HG02973 (cell line): ENCODE measurements at regions not wholly inside any gene's neighbourhood (a gene's known extent, or its start where the extent isn't known, plus 50 kb on each side); places are given as distances from the start of the nearest gene placed in this dataset.

ENCODE experiments used
- ATAC-seq: cut with Tn5 transposase; IDR thresholded peaks from one replicate; pipeline ENCODE4 v1.9.1; 2021; ENCODE audit warnings: moderate library complexity; ENCODE audit not compliant: unreplicated experiment

DNA sequence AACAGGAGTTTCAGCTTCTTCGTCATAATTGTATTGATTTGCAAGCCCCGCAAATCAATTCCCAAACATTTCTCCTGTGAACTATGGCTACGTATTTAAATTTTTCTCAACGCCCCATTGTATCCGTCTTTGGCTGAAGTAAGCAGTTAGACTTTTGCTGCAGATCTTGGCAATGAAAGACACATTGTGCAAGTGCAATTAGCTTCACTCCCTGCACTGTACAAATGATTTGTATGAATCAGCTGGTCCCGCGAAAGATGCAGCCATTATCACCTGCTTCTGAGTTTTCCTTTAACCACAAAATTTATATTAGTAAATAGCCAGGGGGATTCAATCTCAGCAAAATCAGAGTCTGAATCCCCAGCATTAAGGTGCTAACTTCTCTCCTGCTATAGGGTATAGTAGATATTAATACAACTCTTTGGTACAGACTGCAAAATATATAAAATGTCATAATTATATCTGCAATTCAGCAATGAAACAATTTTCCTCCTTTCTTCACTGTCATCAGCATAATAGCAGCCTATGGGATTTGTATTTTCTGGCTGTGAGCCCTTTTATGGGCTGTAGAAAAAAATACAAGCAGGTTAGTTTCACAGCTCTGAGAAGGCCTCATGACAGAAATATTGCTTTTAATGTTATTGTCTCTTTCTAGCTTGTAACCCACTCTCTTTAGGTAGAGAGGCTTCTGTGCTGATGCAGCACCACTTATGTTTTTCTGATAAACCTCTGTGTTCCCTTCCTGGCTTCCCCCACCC lies 68.4 kb upstream of the SMARCA2 start:
- ATAC-seq, result no peak

DNA sequence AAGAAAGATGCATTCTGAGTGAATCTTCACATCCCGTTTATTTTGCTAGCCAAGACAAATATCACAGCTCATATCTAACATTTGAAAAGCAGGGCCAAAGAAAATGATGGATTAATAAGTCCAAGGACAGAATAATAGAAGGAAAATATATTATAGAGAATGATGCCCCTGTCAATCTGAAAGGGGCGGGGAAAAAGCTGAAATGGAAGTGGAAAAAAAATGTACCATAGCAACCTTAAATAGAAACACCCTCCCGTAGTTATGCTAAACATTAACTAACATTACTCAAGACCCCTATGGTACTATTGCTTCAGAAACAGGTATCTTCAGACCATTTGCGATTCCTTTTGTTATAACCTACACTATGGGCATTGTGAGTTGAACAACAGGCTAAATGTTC lies 67.7 kb upstream of the SMARCA2 start:
- no peak for ATAC-seq

DNA sequence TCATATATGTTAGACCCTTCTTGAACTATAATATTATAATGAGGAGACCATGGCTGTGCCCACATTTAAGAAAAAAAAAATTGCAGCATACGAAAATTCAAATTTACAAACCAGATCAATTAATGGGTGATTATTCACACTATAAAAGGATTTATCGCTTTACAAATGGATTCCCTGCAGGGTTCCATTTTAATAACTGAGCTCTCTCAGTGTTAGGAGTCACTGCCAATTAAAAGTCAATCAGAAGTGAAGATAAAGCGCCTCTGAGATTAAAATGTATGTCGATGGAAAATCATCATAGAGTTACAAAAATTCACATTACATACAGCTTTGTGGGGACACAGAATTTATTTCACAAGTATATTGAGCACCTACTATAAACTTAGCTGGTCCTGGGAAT lies 66.6 kb upstream of the SMARCA2 start:
- no peak for ATAC-seq

DNA sequence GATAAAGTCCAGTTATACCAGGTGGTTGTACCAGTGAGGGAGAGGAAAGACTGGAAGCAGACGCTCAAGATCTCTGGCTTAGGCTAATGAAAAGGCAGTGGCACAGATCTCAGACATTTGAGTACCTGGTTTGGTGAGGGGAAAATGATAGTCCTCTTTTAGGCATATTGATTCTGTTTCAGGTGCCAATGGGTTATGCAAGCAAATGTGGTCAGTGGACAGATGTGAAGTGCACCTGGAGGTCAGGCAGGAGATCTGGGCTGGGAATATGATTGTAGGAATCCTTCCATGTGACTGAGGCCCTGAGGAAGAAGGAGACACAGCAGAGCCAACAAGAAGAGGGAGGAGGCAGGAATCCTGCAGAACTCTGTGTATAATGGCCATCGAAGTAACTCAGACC lies 63.7 kb upstream of the SMARCA2 start:
- ATAC-seq, result no peak

DNA sequence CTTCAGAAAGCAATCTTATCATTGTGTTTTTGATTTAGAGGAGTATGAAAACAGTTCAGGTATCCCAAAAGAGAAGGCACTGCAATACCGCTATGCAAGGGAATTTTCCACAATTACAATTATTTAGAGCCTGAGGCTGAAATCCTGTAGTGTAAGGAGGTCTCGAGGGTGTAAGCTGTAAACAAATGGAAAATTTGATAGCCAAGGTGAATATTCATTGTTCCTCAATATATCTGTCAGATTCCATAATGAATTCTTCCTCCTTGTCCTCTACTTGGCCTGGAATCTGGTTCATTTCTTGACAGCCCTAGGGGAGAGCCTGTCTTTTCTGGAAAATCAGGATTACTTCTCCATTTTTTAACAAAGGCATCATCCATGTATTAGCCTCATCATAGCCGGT lies 63.1 kb upstream of the SMARCA2 start:
- no peak for ATAC-seq

DNA sequence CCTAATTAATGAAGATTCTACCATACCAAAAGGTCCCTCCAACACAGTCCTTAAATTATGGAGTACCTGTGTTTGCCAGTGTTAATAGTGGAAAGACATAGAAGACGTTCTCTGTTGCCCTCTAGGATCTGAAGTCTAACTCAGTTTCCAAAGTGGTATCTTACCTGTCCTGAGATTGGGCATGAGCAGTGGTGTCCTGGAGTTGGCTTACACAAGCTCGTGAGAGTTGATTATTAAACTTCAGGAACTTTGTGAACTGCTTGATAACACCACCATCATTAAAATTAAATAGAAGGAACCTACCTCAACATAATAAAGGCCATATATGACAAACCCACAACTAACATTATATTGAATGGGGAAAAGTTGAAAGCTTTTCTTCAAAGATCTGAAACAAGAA lies 60.9 kb upstream of the SMARCA2 start:
- no peak for ATAC-seq

DNA sequence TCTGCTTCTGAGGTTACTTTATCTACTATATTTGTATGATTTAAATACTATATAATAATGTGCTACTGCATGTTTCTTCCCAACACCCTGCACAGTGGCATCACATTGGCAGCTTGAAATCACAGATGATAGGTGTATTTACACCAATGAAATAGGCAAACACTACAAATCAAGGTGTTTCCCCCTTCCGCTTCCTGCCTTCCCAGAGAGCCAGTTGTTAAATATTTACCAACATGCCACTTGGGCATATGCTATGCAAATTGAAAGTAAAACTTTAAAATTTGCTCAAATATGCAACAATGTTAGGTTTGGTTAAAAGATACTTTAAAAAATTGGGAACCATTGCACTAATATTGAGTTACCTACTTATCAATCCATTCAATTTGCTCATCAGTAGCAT lies 58.2 kb upstream of the SMARCA2 start:
- no peak for ATAC-seq

DNA sequence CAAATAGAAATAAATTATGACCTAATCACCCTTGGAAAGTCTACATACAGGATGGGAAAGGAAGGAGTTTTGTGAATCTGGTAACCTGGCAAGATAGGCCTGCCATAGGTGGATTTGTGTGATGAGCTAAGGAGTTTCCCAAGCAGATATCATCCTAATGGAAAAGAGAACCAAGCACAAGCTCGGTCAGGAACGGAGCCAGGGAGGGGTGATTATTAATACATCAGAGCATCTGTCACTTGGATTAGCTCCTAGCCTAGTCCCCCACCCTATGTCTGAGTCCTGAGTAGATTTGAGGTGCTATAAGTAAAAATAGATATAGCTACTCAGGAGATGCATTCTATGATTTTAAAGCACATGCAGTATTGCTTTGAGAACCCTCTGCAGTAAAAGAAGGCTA lies 57.3 kb upstream of the SMARCA2 start:
- ATAC-seq, result no peak

DNA sequence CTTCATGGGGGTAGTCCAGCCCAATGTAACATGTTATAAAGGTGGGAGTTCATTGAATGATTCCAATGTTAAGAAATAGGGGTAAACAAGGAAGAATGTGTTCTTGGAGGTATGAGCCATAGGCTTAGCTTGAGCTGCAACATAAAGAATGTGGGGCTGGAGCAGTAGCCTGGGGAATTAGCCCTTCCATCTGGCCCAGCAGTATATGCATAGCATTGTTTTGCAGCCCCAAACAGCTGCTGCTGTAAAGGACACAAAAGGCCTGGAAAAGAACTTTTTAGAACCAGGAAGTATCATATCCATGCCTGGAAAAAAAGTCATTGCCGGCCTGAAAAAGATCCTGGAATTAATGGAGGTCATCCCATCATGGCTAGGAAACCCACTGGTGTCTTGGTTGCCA lies 55.8 kb upstream of the SMARCA2 start:
- ATAC-seq, result no peak

DNA sequence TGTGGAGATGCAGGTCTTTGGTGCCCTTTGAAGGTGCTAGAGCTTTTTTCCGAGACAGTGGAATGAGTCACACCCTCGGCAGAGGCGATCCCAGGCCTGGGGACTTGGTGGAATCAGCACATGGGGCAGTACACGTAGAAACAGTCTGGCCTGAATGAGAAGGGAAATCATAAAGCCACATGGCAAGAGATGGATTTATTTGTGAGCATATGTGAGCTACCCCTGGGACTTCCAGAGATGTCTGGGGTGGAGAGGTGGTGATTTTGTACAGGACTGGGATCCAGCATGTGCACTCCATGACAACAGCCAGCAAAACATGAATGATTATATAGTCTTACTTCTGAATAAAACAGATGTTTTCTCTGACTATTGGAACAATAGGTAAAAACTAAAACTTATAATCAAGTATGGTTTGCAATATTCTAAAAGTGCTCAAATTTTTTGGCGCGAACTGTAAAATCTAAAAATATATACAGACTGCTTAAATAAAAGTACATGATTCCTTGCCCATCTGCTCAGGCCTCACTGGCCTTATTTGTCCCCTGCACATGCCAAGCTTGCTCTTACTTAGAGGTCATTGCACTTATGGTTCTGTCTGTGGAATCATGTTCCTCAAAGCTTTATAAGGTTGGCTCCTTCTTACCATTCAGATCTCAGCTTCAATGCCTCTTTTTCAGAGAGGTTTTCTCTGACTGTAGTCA lies 54.7 kb upstream of the SMARCA2 start:
- ATAC-seq, result no peak

DNA sequence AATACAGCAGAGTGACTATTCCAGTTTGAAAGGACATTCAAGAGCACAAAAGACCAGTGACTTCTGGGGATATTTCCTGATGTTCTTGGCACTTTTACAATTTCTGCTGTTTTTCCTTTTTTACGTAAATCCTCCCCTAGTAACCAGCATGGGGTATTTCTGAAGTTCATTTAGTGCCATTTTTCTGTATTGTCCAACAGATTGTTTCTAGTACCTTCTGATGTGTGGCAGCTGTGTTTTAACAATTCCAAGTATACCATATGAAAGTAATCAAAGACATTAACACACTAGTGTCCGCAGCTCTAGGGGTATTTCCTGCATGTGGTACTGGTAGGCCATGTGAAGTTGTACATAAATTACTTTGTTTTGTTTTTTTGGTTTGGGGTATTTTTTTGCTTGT lies 53.0 kb upstream of the SMARCA2 start:
- ATAC-seq, result no peak

DNA sequence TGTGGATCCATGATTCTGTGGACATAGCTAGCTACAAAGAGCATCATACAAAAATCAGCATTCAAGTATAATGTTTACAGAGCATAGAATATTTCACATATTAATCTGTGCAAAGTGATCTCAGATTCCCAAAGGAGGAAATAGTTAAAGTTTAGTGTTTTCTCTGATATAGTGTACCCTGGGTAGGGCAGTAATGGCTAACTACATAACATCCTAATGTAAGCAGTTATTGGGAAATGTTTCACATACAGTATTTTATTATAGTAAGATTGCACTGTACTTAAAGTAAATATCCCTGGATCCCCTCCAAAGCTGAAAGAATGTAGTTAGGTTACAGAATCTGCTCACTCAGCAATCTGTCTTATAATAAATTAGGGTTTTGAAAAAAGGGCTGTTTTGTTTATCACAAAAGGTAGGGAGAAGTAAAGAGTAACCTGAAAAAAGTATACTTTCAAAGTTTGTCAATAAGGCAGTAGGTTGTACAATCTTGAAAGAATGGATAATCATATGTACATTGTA lies 52.5 kb upstream of the SMARCA2 start:
- ATAC-seq, result no peak

DNA sequence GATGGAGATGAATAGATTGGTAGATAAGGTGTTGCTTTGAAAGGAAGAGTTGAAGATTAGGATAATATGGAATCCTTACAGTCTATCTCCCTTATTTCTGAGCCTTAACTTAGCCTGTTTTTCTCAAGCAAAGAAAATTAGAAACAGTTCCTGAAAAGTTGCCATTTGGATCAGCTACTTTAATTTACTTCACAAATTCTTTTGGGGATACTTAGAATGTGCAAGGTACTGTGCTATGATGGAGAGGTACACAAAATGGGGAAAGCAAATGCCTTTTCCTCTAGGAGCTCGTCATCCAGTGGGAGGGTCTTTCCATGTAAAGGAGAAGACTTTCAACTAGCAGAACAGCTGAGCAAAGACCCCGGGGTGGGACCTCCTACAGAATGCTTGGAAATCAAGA lies 51.1 kb upstream of the SMARCA2 start:
- no peak for ATAC-seq
